Fibroblast of skin of left biceps (primary cell): ENCODE measurements at regions not wholly inside any gene's neighbourhood (a gene's known extent, or its start where the extent isn't known, plus 50 kb on each side); places are given as distances from the start of the nearest gene placed in this dataset.
"Not testable (repeated sequence)": the region's sequence is repeated elsewhere in the genome, so short reads cannot be mapped to it uniquely, and the experiment has no call there.

Source experiments
- DNase-seq, 2 experiments: peaks; one replicate each; pipeline ENCODE4 v3.0.0-alpha.2; 2013; ENCODE audit warnings: low read depth in 2 of 2

- no peak for DNase-seq
These were observed 1008.6 kb downstream of the TSN start for GRCh38 chr2:122764014-122764413.

GRCh38 chr2:122780251-122780650 is 1024.8 kb downstream of the TSN start:
- DNase-seq: no peak

GRCh38 chr2:122794100-122794499 is 1038.6 kb downstream of the TSN start:
- DNase-seq: no peak

GRCh38 chr2:122795763-122796162 is 1040.3 kb downstream of the TSN start:
- DNase-seq: no peak

- DNase-seq: no peak
These were observed 1043.9 kb downstream of the TSN start for GRCh38 chr2:122799391-122799790.

- DNase-seq: no peak
These were observed 1045.3 kb downstream of the TSN start for GRCh38 chr2:122800781-122801180.

GRCh38 chr2:122804494-122804893 is 1049.0 kb downstream of the TSN start:
- no peak for DNase-seq

GRCh38 chr2:122805346-122805745 is 1049.9 kb downstream of the TSN start:
- no peak for DNase-seq

- no peak for DNase-seq
These were observed 1053.0 kb downstream of the TSN start for GRCh38 chr2:122808286-122808969.

- not testable (repeated sequence) for DNase-seq
These were observed 1056.8 kb downstream of the TSN start for GRCh38 chr2:122812214-122812613.

- no peak for DNase-seq
These were observed 1059.7 kb downstream of the TSN start for GRCh38 chr2:122815120-122815519.

- DNase-seq: no peak
These were observed 1061.4 kb downstream of the TSN start for GRCh38 chr2:122816803-122817202.

- no peak for DNase-seq
These were observed 1066.9 kb downstream of the TSN start for GRCh38 chr2:122822319-122822718.

- no peak for DNase-seq
These were observed 1074.7 kb downstream of the TSN start for GRCh38 chr2:122830157-122830556.

GRCh38 chr2:122831649-122832048 is 1076.2 kb downstream of the TSN start:
- DNase-seq: no peak

GRCh38 chr2:122843503-122843902 is 1088.1 kb downstream of the TSN start:
- no peak for DNase-seq

GRCh38 chr2:122851161-122851560 is 1095.7 kb downstream of the TSN start:
- no peak for DNase-seq

- DNase-seq: no peak
These were observed 1096.6 kb downstream of the TSN start for GRCh38 chr2:122851972-122852531.

- DNase-seq: no peak
These were observed 1101.2 kb downstream of the TSN start for GRCh38 chr2:122856696-122857095.

GRCh38 chr2:122858075-122858702 is 1102.7 kb downstream of the TSN start:
- no peak for DNase-seq

GRCh38 chr2:122858813-122859212 is 1103.4 kb downstream of the TSN start:
- DNase-seq: no peak

GRCh38 chr2:122859260-122859659 is 1103.8 kb downstream of the TSN start:
- no peak for DNase-seq

GRCh38 chr2:122863532-122863931 is 1108.1 kb downstream of the TSN start:
- DNase-seq: no peak
